Caco-2 (cell line): ENCODE measurements at regions not wholly inside any gene's neighbourhood (a gene's known extent, or its start where the extent isn't known, plus 50 kb on each side); places are given as distances from the start of the nearest gene placed in this dataset.

Experiments used
- BruUV-seq: library from RNA; stranded (reverse); fragments of 400-500 nt; replicated peaks from 2 replicates; lab custom pipeline; 2021; lab: Mats Ljungman, UMichigan
- CTCF ChIA-PET: fragments of 300-600 bp; sonication (Branson Sonifier 250); formaldehyde crosslinking; loops from one replicate; lab custom pipeline; 2022; ENCODE audit warnings: antibody characterized with exemption; lab: Charles Lee
- POLR2A ChIA-PET: fragments of 300-600 bp; sonication (Branson Sonifier 250); formaldehyde crosslinking; loops from one replicate; lab custom pipeline; 2022; ENCODE audit warnings: antibody characterized with exemption; lab: Charles Lee
- DNase-seq, 2 experiments: peaks; one replicate each; pipeline versions ENCODE4 v3.0.0 to v3.0.0-alpha.2; 2020 to 2022
- H3K27me3 ChIP-seq: replicated peaks from 2 replicates; pipeline ENCODE4 v1.6.0; 2011; ENCODE audit warnings: low read length; ENCODE audit not compliant: control insufficient read depth, insufficient read depth
- H3K36me3 ChIP-seq: 2 replicates; pipeline ENCODE4 v1.5.1; 2011; ENCODE audit warnings: low read length; ENCODE audit not compliant: control insufficient read depth, insufficient read depth
- H3K4me1 ChIP-seq: fragments of 250-450 bp; sonication (Bioruptor Pico); 2 replicates; pipeline ENCODE4 v1.5.1; 2020; ENCODE audit warnings: mild to moderate bottlenecking
- H3K4me3 ChIP-seq: 2 replicates; pipeline ENCODE4 v1.5.1; 2011; ENCODE audit warnings: low read depth, mild to moderate bottlenecking, control low read depth, low read length
- H3K9me3 ChIP-seq: fragments of 250-450 bp; sonication (Bioruptor Pico); 2 replicates; pipeline ENCODE4 v1.5.1; 2020; ENCODE audit warnings: mild to moderate bottlenecking, moderate library complexity
- H3K27ac Mint-ChIP-seq: one replicate; pipeline ENCODE4 v1.8.0; 2022; ENCODE audit warnings: mixed read lengths; ENCODE audit not compliant: unreplicated experiment
- H3K27me3 Mint-ChIP-seq: one replicate; pipeline ENCODE4 v1.8.0; 2022; ENCODE audit warnings: mixed read lengths; ENCODE audit not compliant: insufficient read depth, unreplicated experiment
- H3K36me3 Mint-ChIP-seq: one replicate; pipeline ENCODE4 v1.8.0; 2022; ENCODE audit warnings: mild to moderate bottlenecking, mixed read lengths; ENCODE audit not compliant: insufficient read depth, unreplicated experiment
- H3K4me1 Mint-ChIP-seq: one replicate; pipeline ENCODE4 v1.8.0; 2022; ENCODE audit warnings: low read depth, mixed read lengths; ENCODE audit not compliant: unreplicated experiment
- H3K4me3 Mint-ChIP-seq: one replicate; pipeline ENCODE4 v1.8.0; 2022; ENCODE audit warnings: mild to moderate bottlenecking, moderate library complexity, mixed read lengths; ENCODE audit not compliant: unreplicated experiment
- H3K9me3 Mint-ChIP-seq: one replicate; pipeline ENCODE4 v1.8.0; 2022; ENCODE audit warnings: mixed read lengths; ENCODE audit not compliant: unreplicated experiment
- CTCF ChIP-seq, 2 experiments: fragments of 200-600 bp in 1 of 2; IDR thresholded peaks; 1 replicate in 1 of 2; 2 replicates in 1 of 2; pipeline versions ENCODE4 v1.5.1 to v1.8.0; 2011 to 2022; ENCODE audit warnings: antibody characterized with exemption in 1 of 2, control low read depth in 1 of 2, inconsistent platforms in 1 of 2, low read depth in 1 of 2, low read length in 1 of 2, mild to moderate bottlenecking in 1 of 2, moderate library complexity in 1 of 2; ENCODE audit not compliant: insufficient read depth in 1 of 2, severe bottlenecking in 1 of 2, unreplicated experiment in 1 of 2
- intact Hi-C: fragments of 100-400 bp; cut with micrococcal nuclease; formaldehyde crosslinking; loops from one replicate; pipeline ENCODE4 v1.10.0; 2022; ENCODE audit not compliant: unreplicated experiment

- H3K4me3 ChIP-seq: no peak overlapping the region
- CTCF ChIA-PET: no interaction called here
- DNase-seq: no peak
- POLR2A ChIA-PET: no interaction called here
- H3K27ac Mint-ChIP-seq: no peak overlapping the region
- peaks cover 19% of the 10 kb centered on the region for H3K27me3 Mint-ChIP-seq
- no peaks in the 10 kb centered on the region for H3K36me3 ChIP-seq
- BruUV-seq: no TSS peak
- H3K4me1 ChIP-seq: no peaks in the 10 kb centered on the region
- no peaks in the 10 kb centered on the region for H3K9me3 ChIP-seq
- no peak overlapping the region for H3K4me3 Mint-ChIP-seq
- H3K4me1 Mint-ChIP-seq: peaks cover 6% of the 10 kb centered on the region
- no peaks in the 10 kb centered on the region for H3K27me3 ChIP-seq
- intact Hi-C loops: no loop called here
- no peaks in the 10 kb centered on the region for H3K36me3 Mint-ChIP-seq
- TF ChIP-seq CTCF (IDR thresholded peaks at IDR 0.05; ENCODE audit: insufficient read depth in 1 of 2, low read depth in 1 of 2, low read length in 1 of 2, severe bottlenecking in 1 of 2, unreplicated experiment in 1 of 2): no peak
- no peaks in the 10 kb centered on the region for H3K9me3 Mint-ChIP-seq
These were observed 170.9 kb upstream of the WWC1 start for GRCh38 chr5:168120401-168121137.

DNA sequence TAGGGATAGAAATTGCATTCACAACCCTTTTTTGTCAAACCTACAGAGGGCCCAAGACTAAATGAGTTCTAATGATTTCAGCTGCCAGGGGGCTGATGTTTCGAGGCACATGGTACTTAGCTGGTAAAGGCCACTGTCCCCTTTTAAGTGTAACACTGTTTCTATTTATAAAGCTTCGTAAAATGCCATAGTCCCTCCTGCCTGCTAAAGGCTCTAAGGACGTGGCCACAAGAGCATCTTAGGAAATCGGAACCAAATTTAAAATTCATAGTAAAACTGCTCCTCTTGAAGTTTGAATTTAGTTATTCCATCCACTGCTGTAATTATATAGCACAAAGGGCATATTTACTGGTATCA, 170.3 kb upstream of the WWC1 start:
- Histone ChIP-seq H3K27me3 (no peaks in the 10 kb centered on the region), H3K36me3 (no peaks in the 10 kb centered on the region), H3K4me3 (no peak overlapping the region), H3K9me3 (no peaks in the 10 kb centered on the region), H3K4me1 (no peaks in the 10 kb centered on the region)
- no peaks in the 10 kb centered on the region for H3K36me3 Mint-ChIP-seq
- H3K4me3 Mint-ChIP-seq: no peak overlapping the region
- no TSS peak for BruUV-seq
- no peak for DNase-seq
- H3K27me3 Mint-ChIP-seq: peaks cover 19% of the 10 kb centered on the region
- ChIA-PET POLR2A (no interaction called here), CTCF (no interaction called here)
- no peak for TF ChIP-seq CTCF (IDR thresholded peaks at IDR 0.05; ENCODE audit: insufficient read depth in 1 of 2, low read depth in 1 of 2, low read length in 1 of 2, severe bottlenecking in 1 of 2, unreplicated experiment in 1 of 2)
- no peaks in the 10 kb centered on the region for H3K9me3 Mint-ChIP-seq
- intact Hi-C loops: no loop called here
- H3K27ac Mint-ChIP-seq: no peak overlapping the region
- peaks cover 6% of the 10 kb centered on the region for H3K4me1 Mint-ChIP-seq

DNA sequence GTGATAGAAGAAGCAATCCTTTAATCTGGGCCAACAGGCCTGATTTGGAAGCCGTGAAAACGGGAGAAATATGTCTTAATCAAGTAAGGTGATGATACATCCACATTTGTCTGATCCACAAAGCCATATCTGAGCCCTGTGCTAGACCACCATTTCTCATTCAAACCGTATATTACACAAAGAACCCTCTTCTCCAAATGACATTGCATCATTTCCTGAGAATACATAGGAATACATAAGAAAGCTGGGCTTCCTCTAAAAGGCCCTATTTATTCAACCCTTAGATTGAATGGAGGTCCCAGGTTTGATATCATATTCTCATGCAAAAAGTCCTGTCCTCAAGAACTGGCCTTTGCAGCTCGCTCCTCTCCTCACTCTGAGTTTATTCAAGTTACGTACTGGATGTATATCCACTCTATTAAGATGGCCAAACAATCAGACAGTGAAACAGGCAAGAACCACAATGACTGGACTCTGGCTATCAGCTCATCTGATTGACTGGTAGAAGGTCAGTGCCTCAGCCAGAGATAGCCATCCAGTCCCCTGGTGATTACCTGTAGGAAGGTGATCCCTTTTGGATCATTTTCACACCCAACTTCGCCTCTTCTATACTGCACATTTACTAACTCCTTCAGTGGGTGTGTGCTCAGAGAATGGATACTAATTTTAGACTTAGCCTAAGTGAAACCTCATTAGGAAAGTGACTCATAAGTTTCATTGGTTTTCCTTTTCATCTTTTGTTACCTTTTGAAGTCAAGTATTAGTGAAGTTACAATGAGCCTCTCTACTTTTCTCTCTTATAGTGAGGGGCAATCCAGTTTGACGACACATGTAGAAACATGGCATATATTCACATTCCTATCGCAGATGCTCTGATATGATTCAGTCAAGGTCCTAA, 167.6 kb upstream of the WWC1 start:
- Mint-ChIP-seq H3K27ac (no peak overlapping the region), H3K4me3 (no peak overlapping the region), H3K27me3 (peaks cover 26% of the 10 kb centered on the region), H3K4me1 (peaks cover 6% of the 10 kb centered on the region), H3K9me3 (no peaks in the 10 kb centered on the region), H3K36me3 (no peaks in the 10 kb centered on the region)
- Histone ChIP-seq H3K36me3 (no peaks in the 10 kb centered on the region), H3K27me3 (no peaks in the 10 kb centered on the region), H3K9me3 (no peaks in the 10 kb centered on the region), H3K4me1 (no peaks in the 10 kb centered on the region), H3K4me3 (no peak overlapping the region)
- BruUV-seq: no TSS peak
- ChIA-PET POLR2A (no interaction called here), CTCF (interaction anchor here (0.6 kb wide), 1 partner anchor 22 kb away, joined by 5 read pairs; no protein-coding TSS in a partner anchor)
- intact Hi-C loops: no loop called here
- no peak for DNase-seq
- no peak for TF ChIP-seq CTCF (IDR thresholded peaks at IDR 0.05; ENCODE audit: insufficient read depth in 1 of 2, low read depth in 1 of 2, low read length in 1 of 2, severe bottlenecking in 1 of 2, unreplicated experiment in 1 of 2)
